M059J (cell line): ENCODE measurements at regions not wholly inside any gene's neighbourhood (a gene's known extent, or its start where the extent isn't known, plus 50 kb on each side); places are given as distances from the start of the nearest gene placed in this dataset.
"Not testable (repeated sequence)": the region's sequence is repeated elsewhere in the genome, so short reads cannot be mapped to it uniquely, and the experiment has no call there.

Experiments used
- DNase-seq: peaks from one replicate; pipeline ENCODE4 v3.0.0-alpha.2; 2012; ENCODE audit warnings: low read depth

DNA sequence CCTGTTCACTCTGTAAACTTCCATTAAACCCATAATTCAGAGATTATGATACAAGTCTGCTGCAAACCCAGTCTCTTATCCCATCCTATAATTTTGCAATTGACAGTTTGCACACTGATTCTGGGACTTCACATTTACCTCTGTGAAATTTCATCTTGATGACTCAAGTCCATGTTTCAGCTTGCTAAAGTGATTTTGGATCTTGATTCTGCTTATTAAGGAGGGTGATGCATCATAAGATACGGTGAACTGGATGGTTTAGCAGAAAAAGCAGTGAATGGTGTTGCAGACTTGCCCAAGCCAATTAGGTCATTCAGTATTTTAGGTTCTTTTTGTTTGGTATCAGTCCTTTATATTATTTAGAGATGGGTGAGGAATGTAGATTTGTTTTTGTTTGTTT, 125.5 kb upstream of the PODXL start:
- DNase-seq = no peak

DNA sequence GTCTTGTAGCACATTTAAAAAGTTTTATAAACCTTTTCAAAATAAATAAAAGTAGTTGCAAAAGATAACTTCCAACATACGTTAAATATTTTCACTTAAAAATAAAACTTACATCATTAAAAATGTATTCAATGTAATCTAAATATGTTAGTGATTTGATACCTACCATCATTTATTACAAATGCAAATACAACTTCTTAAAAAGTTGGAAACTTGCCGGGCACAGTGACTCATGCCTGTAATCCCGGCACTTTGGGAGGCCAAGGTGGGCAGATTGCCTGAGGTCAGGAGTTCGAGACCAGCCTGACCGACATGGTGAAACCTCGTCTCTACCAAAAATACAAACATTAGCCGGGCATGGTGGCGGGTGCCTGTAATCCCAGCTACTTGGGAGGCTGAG, 122.6 kb upstream of the PODXL start:
- DNase-seq = peak; percentile 62

DNA sequence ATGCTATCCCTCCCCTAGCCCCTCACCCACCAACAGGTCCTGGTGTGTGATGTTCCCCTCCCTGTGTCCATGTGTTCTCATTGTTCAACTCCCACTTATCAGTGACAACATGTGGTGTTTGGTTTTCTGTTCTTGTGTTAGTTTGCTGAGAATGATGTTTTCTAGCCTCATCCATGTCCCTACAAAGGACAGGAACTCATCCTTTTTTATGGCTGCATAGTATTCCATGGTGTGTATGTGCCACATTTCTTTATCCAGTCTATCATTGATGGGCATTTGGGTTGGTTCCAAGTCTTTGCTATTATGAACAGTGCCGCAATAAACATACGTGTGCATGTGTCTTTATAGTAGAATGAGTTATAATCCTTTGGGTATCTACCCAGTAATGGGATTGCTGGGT, 120.4 kb upstream of the PODXL start:
- DNase-seq = not testable (repeated sequence)

DNA sequence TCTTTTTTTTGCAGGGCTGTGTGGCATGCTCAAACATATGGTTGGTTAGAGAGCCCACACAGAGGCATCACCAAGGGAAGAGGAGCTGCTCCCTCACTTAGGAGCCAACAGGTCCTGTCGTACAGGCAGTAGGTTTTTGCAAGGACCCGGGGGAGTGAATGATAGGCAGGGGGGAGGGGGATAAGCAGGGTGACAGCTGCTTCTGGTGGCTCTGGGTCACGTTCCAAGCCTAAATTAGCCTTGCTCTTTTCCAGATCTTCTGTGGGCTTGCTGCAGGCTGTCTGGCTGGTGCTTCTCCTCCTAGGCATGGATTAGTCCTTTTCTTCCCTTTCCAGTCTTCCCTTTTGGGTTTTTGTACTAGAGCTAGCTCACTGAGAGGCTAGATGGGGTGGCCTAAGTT, 117.7 kb upstream of the PODXL start:
- no peak for DNase-seq

DNA sequence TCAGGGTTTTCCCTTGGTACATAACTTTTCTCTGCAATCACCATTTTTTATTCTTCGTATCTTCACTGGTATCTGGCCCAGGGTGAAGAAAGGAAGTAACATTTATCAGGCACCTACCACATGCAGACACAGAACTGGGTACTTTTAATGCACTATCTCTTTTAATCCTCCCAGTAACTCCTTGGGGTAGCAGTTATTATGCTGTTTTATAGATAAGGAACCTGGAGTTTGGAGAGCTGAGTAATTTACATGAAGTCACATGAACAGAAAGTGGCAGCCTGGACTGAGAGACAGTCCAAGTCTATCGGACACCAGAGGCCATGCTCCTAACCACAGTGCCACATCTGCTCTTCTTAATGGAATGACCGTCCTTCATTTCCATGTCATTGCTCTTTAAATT, 117.1 kb upstream of the PODXL start:
- DNase-seq = no peak

DNA sequence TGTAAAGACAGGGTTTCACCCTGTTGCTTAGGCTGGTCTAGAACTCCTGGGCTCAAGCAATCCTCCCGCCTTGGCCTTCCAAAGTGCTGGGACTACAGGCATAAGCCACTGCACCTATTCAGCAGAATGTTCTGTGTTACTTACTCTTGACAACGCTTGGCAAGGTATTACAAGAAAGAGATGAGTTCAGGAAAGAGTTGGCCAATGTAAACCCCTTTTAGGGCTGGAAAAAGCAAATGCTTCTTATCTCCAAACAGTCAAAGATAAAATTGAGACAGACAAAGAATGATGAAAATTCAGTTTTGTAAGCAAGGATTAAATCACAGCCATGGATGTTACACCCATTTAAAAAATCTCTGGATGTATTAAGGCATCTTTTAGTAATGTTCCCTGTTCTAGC, 114.0 kb upstream of the PODXL start:
- DNase-seq = no peak

DNA sequence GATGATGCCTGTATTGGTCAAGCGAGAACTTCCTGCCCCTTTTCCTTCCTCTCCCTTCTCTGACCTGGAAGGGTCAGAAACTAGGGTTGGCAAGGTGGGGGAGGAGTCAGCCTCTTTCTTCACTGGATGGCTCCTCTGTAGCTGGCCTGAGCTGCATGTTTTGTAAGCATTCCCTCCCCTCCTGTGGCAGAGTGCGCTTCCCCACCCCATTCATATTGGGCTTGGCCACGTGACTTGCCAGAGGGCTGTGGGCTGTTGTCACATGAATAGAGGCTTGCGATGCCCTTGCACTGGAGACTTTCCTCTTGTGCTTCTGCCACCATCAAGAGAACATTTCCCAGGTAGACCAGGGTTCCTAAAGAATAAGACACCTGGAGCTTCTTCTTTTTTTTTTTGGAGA, 111.3 kb upstream of the PODXL start:
- DNase-seq = no peak

DNA sequence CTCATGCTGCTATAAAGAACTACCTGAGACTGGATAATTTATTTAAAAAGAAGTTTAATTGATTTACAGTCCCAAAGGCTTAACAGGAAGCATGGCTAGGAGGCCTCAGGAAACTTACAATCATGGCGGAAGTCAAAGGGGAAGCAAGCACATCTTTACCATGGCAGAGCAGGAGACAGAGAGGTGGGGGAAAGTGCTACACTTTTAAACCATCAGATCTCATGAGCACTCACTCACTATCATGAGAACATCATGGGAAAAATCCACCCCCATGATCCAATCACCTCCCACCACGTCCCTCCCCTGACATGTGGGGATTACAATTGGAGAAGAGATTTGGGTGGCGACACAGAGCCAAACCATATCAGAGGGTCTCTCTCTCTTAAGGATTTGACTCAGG, 108.6 kb upstream of the PODXL start:
- no peak for DNase-seq

DNA sequence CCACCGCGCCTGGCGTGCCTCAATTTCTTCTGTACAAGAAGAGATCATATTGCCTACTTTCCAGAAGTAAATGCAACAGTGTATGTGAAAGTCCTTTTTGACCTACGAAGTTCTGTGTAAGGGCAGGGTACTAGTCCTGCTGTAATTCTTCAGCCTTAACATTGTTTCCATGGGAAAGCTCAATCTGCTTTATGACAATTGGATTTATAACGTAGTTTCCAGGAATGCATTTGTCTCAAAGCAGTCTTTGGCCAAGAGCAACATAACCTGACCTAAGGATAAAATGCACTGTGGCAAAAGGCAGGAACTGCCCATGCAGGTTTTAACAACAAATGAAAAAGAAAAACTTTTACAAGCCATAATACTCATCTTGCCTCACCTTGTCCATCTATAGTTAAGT, 108.1 kb upstream of the PODXL start:
- no peak for DNase-seq

DNA sequence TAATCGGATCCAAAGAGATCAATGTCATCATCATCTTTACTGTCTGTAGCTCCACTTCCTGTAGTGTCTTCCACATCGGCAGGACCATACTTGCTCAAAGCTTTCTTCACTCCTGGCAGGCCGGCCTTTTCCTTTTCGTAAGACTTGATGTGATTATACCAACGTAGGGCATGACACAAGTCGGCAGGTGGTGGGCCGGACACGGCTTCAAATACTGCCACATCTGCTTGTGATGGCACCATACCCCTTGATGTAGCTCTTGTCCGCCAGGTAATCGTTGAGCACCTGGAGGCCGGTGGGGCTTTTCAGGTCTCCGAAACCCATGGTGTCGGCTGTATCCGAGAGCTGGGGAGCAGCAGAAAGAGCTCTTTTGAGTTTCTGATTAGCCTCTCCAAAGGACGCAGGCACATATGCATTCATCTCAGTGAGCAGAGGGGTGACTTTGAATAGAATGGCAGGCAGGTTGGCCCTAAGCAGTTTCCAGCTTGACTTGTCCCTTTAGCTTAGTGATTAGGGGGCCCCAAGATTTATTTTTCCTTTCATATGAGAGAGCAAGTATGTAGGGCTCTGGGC, 106.0 kb upstream of the PODXL start:
- not testable (repeated sequence) for DNase-seq

DNA sequence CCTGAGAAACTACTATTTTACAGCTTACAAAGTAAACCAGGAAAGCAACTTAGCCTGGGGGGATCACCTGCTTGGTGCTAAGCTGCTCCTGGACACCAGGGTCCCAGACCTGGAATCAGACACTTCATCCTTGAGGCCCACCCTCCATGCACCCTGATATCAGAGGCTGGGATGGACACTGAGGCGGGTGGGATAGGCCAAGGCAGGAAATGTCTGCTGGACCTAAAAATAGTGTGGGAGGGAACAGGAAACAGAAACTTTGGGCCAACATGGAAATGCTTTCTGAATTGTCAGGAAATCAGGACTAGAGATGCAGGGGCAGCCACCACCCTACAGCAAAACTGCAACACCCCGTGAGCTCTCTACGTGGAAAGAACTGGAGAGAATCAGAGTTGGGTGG, 101.5 kb upstream of the PODXL start:
- DNase-seq = no peak

DNA sequence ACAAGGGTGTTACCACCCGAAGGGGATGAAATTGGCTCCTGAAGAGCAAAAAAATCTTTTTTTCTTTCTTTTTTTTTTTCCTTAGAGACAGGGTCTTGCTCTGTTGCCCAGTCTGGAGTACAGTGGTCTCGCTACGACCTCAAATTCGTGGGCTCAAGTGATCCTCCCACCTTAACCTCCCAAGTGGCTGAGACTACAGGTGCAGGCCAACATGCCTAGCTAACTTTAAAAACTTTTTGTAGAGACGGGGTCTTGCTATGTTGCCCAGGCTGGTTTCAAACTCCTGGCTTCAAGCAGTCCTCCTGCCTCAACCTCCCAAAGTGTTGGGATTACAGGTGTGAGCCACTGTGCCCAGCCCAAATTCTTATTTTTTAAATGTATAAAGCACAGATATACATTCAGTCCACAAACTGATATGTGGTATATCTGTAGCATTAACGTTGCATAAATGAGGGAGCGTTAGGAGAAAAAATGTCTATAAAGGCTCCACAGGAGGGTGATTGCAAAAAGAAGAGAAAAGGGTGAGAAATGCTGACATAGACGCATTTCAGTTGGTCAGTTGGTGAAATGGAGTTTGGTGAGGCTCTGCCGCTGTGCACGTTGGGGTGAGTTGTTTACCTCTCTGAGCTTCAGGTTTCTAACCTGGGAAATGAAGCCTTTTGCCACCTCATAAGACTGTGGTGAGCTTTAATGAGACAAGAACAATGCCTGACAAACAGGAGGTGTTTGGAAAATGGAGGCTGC, 100.7 kb upstream of the PODXL start:
- DNase-seq = no peak

DNA sequence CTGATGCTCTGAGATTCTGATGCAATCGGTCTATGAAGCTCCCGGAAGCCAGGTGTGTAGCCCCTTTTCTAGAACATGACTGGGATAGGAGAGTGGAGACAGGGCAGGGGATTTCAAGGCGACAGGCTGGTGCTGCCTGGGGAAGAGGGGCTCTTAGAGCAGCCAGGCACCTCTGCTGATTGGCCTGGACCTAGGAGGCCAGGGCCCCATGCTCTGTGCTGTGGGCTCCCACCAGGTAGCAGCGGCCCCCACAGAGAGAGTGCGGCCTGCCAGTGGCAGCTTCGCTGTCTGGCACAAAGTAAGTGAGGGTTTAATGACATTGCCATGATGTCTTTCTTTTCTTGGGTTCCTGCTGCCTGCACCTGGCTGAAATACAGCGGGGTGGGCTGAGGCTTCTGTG, 99.4 kb upstream of the PODXL start:
- DNase-seq = no peak

DNA sequence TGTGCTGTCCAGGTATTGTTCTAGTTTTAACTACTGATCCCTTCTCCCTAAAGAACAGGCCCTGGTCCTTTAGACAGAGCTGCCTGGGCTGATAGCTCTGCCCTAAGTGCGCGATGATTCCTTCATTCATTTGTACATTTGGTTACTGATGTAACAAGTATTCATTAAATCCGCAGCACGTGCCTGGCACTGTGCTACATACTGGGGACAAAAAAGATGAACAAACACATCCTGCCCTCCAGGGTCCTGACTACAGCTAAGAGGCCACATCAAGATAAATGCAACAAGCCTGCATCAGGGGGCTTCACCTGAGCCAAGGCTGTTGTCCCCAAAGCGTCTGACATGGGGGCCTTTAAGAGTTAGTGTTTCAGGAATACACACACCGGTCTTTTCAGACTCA, 99.0 kb upstream of the PODXL start:
- DNase-seq = no peak

DNA sequence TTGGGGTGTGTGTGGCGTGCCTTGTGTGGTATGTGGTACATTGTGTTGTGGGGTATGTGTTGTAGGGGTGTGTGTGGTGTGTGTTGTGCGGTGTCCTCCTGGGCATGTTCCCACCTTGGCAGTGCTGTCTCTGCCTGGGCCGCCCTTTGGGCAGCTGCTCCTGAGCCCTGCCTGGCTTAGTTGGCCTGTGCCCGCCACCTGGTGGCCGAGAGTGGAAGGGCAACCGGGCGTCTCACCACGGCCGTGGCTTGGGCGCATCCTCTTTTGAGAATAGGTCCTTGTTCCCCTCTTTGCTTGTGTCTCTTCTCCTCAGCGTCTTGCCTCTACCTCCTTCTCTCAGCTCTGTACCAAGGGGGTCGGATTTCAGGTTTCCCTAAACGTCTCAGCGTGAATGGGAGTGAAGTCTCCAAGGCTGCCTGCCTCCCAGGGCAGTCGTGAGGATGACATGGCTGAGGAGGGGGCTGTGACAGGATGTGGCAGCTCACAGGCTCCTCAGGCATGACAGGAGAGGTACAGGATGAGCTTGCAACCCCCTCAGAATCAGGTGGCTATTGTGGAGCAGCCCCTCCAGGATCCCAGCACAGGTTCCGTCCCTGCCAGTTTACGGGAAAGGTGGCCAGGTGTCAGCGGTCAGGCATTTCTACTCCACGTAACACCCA, 98.4 kb upstream of the PODXL start:
- DNase-seq = peak; percentile 86

DNA sequence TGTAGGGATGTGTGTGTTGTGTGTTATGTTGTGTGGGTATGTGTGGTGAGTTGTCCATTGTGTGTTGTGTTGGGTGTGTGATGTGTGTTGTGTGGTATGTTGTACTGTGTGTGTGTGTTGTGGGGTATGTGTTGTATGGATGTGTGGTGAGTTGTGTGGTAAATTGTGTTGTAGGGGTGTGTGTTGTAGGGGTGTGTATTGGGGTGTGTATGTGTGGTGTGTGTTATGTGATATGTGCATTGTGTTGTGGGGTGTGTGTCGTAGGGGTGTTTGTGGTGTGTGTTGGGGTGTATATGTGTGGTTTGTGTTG, 97.8 kb upstream of the PODXL start:
- DNase-seq = no peak

DNA sequence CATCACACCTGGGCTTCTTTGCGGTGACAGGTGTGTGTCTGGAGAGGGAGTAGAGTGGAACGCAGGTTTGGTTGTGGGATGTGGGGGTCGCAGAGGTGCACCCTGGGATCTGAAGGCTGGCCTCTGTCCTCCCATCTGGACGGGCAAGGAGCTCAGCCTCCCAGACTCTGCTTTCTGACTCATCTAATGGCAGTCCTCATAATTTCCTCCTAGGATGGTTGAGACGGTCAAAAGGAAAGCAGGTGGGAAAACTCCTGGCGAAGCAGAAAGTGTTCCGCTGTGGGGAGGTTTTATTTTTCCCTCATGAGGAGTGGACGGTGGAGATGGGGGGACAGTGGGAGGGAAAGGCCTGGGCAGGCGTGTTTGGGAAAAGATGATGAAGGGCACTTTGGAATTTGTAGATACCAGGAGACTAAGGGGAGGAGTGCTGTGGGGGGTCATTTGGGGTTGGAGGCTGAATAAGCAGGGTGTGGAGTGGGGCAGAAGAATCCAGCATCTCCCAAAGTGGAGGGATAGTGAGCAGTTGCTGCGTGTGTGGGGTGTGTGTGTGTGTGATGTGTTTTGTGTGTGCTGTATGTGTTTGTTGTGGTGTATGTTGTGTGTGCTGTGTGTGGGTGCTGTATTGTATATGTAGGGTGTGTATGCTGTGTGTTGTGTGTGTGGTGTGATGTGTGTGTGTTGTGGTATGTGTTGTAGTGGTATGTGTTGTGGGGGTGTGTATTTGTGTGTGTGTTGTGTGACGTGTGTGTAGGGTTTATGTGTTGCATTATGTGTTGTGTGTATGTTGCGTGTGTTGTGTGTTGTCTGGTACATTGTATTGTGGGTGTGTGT, 97.2 kb upstream of the PODXL start:
- peak; percentile 87 for DNase-seq

DNA sequence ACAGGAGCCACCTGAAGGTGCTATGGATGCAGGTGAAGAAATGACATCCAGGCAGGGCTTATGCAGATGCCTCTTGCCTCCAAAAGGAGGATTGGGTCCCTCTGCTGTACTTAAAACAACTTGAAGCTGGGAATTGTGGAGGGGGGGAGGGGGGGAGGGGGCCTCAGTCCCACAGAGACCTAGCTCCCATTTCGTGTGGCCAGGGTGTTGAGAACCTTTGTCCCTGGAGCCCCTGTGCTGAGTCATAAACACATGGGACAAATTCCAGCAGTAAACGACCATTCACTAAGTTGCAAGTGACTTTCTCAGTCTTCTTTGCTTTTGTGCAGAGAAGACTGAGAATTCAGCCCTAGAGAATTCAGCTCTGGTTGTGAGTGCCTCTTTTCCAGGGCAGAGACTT, 96.5 kb upstream of the PODXL start:
- peak; percentile 51 for DNase-seq

DNA sequence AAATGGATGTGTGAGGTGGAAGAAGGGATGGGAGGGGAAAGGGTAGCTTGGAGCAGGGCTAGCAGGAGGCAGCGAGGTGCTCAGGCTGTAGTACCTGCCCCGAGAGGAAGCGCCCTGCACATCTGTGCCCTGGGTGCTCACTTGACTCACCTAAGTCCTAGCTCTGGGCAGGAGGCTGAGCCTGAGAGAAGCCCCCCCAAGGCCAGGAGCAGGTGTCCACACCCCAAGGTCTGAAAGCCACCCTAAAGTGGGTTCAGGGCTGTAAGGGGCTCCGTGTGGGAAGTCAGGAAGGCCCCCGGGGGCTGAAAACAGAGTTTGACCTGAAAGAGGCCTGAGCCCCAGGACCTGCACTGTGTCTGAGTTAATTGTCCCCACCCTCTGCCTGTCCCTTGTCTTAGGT, 95.8 kb upstream of the PODXL start:
- no peak for DNase-seq

DNA sequence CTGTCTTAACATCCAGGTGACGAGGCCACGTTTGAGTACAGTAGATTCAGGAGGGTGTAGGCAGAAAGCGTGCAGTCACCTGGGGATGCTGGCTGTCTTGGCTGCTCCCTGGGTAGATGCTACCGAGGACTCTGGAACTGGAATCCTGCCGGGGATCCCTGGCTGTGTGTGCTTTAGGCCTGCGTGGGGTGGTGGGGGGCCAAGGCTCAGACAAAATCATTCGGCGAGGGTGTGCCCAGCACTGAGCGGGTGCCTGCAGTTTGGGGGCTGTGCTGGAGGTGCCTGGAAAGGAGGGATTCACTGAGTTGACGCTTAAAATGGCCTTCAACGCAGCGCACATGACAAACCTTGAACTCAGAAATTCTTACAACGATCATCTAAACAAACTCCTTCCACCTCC, 93.5 kb upstream of the PODXL start:
- no peak for DNase-seq

DNA sequence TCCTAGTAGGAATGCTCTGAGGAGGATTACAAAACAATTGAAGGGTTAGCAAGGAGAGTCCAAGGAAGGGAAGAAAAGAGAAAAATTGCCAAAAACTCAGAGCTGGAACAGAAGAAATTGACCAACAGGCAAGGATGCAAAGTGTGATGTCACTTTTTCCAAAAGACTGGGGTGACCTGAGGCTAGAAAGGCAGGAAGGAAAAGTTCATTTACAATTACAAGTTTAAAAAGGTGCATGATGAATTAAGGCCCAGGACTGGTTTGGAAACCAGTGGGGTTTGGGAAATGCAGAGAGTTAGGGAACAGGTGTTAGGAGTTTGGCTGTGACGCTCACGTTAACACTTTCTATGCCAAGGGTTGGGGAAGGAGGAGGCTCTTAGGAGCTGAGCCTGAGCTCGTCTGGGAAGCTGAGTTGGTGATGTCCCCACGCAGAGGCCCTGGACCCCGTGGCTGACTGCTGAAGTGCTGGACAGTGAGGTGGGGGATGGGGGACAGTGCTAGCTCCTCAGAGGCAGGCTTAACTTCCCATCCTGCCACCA, 92.6 kb upstream of the PODXL start:
- DNase-seq = no peak

DNA sequence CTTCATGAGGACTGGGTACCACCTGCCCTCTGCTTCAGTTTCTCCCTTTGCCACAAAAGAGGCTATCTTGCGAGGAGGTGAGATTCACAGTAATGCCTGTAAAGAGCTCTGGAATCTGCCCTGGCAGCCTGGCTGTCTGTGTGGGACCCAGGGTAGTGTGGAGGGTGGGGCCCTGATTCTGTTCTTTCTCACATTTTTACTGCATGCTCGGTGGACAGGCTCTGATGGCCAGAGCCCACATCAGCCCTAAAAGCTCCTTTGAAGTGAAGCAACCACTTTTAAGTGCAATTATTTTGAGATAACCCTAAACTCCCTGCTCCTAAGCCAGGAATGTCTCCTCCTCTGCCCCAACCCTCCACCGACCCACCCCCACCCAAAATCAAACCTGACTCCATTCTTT, 92.1 kb upstream of the PODXL start:
- no peak for DNase-seq

DNA sequence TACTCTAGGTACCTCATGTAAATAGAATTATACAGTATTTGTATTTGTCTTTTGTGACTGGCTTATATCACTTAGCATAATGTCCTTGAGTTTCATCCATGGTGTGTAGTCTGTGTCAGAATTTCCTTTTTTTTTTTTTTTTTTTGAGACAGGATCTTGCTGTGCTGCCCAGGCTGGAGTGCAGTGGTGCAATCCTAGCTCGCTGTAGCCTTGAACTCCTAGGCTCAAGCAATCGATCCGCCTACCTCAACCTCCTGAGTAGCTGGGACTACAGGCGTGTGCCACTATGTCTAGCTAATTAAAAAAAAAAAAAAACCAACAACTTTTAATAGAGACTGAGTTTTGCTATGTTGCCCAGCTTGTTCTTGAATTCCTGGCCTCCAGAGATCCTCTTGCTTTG, 89.8 kb upstream of the PODXL start:
- DNase-seq = no peak
